ENCODE measurements at regions not wholly inside any gene's neighbourhood (a gene's known extent, or its start where the extent isn't known, plus 50 kb on each side); places are given as distances from the start of the nearest gene placed in this dataset.

- DNase-seq: no peak
These were observed 103.1 kb downstream of the TOMM20 start for GRCh38 chr1:235025422-235025984.

- no peak for DNase-seq
These were observed 103.8 kb downstream of the TOMM20 start for GRCh38 chr1:235024711-235025421.

GRCh38 chr1:235023711-235024439 lies 104.8 kb downstream of the TOMM20 start:
- DNase-seq: no peak

GRCh38 chr1:235022981-235023710 lies 105.5 kb downstream of the TOMM20 start:
- no peak for DNase-seq

GRCh38 chr1:235022341-235022980 lies 106.2 kb downstream of the TOMM20 start:
- no peak for DNase-seq

DNA sequence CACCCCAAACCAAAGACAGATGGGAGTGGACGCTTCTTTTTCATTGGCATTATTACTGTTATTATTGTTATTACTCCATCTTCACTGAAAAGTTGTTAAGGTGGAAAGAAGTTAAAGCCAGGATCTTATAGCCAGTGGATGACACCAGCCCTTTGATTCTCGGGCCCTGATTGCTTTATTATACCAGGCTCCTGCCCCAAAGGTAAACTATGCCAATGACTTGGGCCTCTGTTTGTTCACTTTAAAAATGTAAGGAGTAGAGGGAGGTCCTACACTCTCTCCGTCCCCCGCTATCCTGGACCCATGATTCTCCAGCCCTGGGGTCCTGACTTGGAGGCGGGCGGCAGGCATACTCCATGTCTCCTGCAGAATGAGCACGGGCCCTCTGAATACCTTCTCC lies 106.8 kb downstream of the TOMM20 start:
- DNase-seq: no peak

- no peak for DNase-seq
These were observed 107.3 kb downstream of the TOMM20 start for GRCh38 chr1:235021321-235021720.

GRCh38 chr1:235019961-235020360 lies 108.7 kb downstream of the TOMM20 start:
- DNase-seq: no peak

GRCh38 chr1:235019471-235019870 lies 109.2 kb downstream of the TOMM20 start:
- DNase-seq: no peak

- DNase-seq: no peak
These were observed 109.8 kb downstream of the TOMM20 start for GRCh38 chr1:235018720-235019444.

GRCh38 chr1:235018161-235018560 lies 110.5 kb downstream of the TOMM20 start:
- no peak for DNase-seq

DNA sequence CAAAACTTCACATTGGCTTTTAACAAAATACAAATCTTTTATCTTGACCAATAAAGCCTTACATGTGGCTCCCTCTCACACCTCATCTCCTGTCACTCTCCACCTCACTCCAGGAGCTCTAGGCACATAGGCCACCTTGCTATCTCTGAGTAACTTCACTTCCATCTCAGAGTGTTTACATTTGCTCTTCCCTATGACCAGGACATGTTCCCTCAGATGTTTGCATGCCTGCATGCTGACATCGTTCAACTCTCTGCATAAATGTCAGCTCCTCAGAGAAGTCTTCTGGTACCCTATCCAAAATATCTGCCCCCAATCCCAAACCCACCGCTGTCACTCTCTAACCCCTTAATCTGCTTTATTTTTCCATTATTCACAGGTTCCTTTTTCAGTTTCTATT lies 110.9 kb downstream of the TOMM20 start:
- DNase-seq: no peak

- DNase-seq: no peak
These were observed 111.4 kb downstream of the TOMM20 start for GRCh38 chr1:235017191-235017590.

GRCh38 chr1:235015291-235015985 lies 113.2 kb downstream of the TOMM20 start:
- no peak for DNase-seq

DNA sequence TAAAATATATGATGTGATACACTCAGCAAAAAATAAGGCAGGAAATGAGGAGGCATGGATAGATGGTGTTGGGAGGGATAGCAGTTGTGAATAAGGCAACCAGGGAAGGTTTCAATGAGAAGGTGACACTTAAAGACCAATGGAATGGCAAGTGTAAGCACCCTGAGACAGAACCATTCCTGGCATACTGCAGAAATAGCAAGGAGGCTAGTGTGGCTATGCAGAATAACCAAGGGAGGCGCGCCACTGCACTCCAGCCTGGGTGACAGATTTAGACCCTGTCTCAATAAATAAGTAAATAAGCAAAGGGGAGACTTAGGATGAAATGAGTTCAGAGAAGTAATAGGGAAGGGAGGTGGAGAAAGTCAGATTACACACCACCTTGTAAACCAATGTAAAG lies 113.9 kb downstream of the TOMM20 start:
- DNase-seq: no peak

DNA sequence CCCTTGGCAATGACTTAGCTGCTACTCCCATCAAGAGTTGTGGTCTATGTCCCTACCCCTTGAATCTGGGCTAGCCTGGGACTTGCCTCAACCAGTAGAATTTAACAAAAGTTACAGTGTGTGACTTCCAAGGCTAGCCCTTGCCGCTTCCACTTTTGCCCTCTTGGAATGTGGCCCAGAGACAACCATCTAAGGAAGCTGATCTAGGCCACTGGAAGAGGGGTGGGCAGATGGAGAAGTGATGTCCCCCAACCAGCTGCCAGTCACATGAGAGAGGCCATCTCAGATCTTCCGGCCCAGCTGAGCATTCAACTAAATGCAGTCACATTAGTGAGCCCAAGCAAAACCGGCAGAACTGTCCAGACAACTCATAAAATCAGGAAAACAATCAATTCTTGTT lies 115.1 kb downstream of the TOMM20 start:
- no peak for DNase-seq

DNA sequence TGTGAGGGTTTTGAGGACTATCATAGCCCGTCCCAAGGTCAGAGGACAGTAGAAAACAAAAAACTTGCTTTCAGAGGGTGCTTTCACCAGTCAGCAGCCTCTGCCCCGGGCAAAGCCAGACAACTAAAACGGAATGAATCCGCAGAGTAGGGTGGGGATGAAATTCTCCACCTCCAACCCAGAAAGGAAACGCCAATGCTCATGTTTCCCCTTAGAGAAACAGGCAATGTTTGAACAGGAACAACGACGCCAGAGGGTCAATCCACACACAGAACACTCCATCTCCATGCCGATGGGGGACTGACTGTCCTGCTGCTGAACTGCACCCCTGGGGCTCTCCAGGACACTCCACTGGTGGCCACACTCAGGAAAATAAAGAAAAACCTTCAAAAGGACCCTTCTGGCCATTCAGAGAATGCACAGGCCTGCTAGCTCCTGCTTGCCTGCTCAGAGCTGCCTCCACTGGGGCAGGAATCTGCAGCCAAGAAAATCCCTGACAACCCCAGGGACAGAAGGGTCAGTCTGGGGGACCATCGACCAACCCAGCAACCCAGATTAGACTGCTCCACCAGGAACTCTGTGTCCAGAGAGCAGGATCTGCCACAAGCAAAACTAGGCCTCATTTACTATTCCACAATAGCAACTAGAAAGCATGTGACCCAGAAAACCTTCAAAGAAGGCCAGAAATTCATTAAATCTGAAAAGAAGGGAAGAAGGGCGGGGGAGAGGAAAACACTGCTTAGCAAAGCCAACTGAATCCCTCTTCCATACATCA lies 116.0 kb downstream of the TOMM20 start:
- no peak for DNase-seq

DNA sequence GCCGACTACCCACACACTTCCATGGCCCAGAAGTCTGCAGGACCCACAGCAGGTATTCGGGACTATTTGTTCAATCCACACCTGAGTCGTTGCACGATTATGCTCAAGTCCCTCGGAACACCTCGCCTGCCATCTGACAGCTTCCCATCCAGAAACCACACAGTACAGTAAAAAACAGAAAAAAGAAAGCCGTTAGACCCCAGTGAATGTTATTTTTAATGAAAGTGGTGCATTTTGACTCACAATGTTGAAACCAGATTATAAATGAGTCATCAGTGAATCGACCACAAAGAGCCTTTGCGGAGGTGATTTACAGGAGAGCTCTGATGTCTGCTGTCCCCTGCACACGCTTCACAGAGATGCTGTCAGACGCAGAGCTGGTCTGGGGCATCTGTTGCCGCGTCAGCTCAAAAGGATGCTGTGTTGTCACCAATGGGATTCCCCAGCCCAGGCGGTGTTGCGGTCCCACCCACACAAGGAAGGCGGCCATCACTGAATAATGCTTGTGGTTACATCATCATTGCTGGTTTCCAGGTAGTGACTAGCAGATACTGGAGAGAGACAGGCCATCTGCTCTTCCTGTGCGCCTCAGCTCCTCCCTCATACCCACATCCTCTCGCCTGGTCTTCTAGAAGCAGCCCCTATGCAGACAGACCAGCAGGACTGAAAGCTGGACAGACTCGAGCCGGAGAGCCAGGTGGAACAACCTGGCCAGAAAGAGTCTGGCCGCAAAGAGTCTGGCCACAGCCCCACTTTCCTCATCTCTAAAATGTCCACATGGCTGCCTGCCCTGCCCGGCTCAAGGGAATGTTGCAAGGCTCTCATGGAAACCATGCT lies 116.8 kb downstream of the TOMM20 start:
- DNase-seq: no peak

DNA sequence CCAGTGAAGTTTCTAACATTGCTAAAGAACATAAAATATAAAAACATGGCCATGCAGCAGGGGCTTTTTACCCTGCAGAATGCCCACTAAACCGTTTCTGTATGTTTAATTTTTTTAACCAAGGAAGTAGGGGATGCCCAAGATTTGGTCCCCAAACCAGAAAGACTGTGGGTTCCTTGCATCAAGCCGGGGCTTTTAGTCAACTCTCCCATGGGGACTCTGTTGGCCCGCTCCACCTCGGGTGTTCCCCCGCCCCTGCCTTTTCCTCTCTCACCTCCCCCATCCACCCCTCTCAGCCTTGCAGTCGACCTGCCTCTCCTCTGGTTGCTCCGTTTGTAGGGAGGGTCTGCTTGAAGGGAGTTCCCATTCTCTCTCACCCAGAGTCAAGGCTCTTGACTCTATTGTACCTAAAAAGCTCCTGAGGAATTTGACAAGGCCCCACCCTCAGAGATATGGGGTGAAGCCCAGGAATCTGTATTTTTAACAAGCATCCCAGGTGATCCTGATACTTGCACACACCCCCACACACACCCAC lies 117.5 kb downstream of the TOMM20 start:
- DNase-seq: no peak
